Activated naive CD4-positive, alpha-beta T cell treated with anti-CD3 and anti-CD28 coated beads, Interleukin-2, amount 10 ng/mL, durations not matched to agents 7 days and 5 days (primary cell): ENCODE measurements at regions not wholly inside any gene's neighbourhood (a gene's known extent, or its start where the extent isn't known, plus 50 kb on each side); places are given as distances from the start of the nearest gene placed in this dataset.

ENCODE experiments used
- CTCF ChIA-PET: fragments of 350-600 bp; sonication (Branson Sonifier 250); formaldehyde crosslinking; loops from one replicate; lab custom pipeline; 2021; ENCODE audit warnings: antibody characterized with exemption; lab: Charles Lee
- DNase-seq: peaks from one replicate; pipeline ENCODE4 v3.0.0-alpha.2; 2020
- H3K27ac Mint-ChIP-seq: one replicate; pipeline ENCODE4 v1.8.0; 2021; ENCODE audit warnings: mild to moderate bottlenecking, moderate library complexity, mixed read lengths
- H3K27me3 Mint-ChIP-seq: one replicate; pipeline ENCODE4 v1.8.0; 2021; ENCODE audit warnings: mild to moderate bottlenecking, mixed read lengths
- H3K36me3 Mint-ChIP-seq: one replicate; pipeline ENCODE4 v1.8.0; 2021; ENCODE audit warnings: mixed read lengths
- H3K4me1 Mint-ChIP-seq: one replicate; pipeline ENCODE4 v1.8.0; 2021; ENCODE audit warnings: mixed read lengths
- H3K4me3 Mint-ChIP-seq: one replicate; pipeline ENCODE4 v1.8.0; 2021; ENCODE audit warnings: mild to moderate bottlenecking, moderate library complexity, mixed read lengths
- H3K9me3 Mint-ChIP-seq: one replicate; pipeline ENCODE4 v1.8.0; 2021; ENCODE audit warnings: mixed read lengths

DNA sequence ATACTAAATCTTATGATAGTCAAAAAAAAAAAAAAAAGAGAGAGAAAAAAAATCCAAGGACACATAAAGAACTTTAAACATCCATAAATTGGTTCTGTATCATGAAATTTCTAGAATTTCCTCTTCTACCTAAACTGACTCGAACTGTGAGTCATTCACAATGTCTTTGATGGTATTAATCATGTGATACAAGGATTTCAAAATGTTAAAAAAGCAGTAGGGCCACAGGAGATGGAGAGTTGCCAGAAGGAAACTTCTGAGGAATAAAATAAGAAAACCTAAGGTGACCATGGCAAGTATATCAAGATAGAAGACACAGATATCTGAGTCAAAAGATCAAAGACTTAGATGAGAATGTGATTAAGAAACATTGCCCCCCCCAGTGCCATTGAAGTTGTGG is 1320.9 kb upstream of the FLRT2 start:
- Mint-ChIP-seq H3K4me1 (no peaks in the 10 kb centered on the region), H3K9me3 (peaks cover 19% of the 10 kb centered on the region), H3K27me3 (no peaks in the 10 kb centered on the region), H3K27ac (no peak overlapping the region), H3K4me3 (no peak overlapping the region), H3K36me3 (no peaks in the 10 kb centered on the region)
- CTCF ChIA-PET: no interaction called here
- DNase-seq: no peak

DNA sequence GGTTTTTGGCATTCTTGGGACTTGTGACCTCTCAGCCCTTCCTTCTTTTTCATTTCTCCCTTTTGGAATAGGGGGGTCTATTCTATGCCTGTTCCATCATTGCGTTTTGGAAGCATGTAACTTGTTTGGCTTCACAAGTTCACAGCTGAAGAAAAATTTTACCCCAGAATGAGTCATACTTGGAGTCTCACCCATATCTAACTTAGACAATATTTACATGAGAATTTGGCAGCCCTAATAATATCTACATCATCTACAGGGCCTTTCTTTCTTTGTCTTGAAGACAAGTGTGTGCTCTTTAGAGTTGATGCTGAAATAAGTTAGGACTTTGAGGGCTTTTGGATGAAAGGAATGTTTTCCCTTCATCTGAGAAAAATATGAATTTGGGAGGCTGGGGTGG is 1312.9 kb upstream of the FLRT2 start:
- H3K27ac Mint-ChIP-seq: no peak overlapping the region
- H3K9me3 Mint-ChIP-seq: peaks cover 16% of the 10 kb centered on the region
- no peak overlapping the region for H3K4me3 Mint-ChIP-seq
- no peaks in the 10 kb centered on the region for H3K36me3 Mint-ChIP-seq
- no peak for DNase-seq
- no peaks in the 10 kb centered on the region for H3K4me1 Mint-ChIP-seq
- CTCF ChIA-PET: no interaction called here
- H3K27me3 Mint-ChIP-seq: no peaks in the 10 kb centered on the region

DNA sequence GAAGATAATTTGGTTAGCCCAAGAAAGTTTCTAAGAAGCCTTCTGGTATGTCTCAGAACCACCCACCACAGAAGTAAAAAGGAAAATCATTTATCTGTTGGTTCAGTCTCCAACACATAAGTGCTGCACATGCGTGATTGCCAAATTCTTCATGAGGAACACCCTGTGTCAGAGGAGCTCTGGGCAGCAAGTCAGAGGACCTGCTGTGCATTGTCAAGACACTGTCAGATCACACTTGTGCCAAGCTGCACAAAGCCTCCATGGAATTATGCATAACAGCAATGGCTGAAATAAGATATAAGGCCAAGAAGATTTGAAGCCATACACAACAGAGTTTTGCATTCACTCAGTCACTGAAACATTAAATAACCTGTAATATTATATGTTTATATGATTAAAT is 1304.7 kb upstream of the FLRT2 start:
- CTCF ChIA-PET: no interaction called here
- H3K27me3 Mint-ChIP-seq: no peaks in the 10 kb centered on the region
- peaks cover 9% of the 10 kb centered on the region for H3K9me3 Mint-ChIP-seq
- no peaks in the 10 kb centered on the region for H3K36me3 Mint-ChIP-seq
- no peaks in the 10 kb centered on the region for H3K4me1 Mint-ChIP-seq
- H3K4me3 Mint-ChIP-seq: no peak overlapping the region
- H3K27ac Mint-ChIP-seq: no peak overlapping the region
- DNase-seq: no peak

DNA sequence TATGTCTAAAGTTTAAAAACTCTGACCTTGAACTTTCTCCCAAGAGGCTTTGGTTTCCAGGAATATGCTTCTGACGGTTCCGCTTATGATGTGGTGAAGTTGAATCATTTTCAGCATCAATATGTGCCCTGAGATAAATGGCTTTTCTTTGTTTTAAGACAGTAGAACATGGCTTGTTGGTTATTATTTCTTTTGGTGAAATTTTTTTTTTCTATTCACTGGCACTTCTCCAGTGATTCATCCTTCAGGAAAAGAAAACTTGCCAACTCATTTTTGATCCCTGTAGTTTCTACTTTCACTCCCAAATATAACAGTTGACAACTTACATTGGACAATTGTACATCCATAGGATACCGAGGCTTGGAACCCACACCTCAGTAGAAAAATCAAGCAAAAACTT is 1301.2 kb upstream of the FLRT2 start:
- H3K9me3 Mint-ChIP-seq: peaks cover 14% of the 10 kb centered on the region
- no peaks in the 10 kb centered on the region for H3K4me1 Mint-ChIP-seq
- CTCF ChIA-PET: no interaction called here

DNA sequence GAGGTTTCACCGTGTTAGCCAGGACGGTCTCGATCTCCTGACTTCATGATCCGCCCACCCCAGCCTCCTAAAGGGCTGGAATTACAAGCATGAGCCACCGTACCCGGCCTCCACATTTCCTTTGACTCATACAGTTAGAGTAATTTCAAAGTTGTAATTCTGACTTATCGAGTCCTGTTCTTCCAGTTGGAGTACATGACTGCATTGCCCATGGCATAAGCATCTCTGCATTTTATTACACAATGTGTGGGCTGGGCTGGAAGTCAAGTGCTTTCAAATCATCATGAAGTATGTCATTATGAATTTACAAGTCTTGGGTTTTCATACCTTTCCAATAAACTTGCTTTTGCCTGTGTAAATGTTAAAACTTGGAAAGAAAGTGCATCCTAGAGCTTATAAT is 1295.7 kb upstream of the FLRT2 start:
- no peak overlapping the region for H3K27ac Mint-ChIP-seq

More for the DNA sequence above, 1301.2 kb upstream of the FLRT2 start:
- DNase-seq: no peak
- Mint-ChIP-seq H3K27me3 (no peaks in the 10 kb centered on the region), H3K27ac (no peak overlapping the region), H3K4me3 (no peak overlapping the region), H3K36me3 (no peaks in the 10 kb centered on the region)

DNA sequence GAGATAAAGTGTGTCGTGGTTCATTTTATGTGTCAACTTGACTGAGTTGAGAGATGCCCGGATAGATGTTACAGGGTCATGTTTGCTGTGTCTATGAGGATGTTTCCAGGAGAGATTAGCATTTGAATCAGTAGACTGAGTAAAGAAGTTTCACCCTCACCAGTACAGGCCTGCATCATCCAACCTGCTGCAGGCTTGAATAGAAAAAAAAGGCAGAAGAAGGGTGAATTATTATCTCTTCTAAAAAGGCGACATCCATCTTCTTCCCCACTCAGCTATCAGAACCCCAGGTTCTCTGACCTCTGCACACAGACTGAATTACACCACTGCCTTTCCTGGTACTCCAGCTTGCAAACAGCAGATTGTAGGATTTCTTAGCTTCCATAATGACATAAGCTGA is 1293.7 kb upstream of the FLRT2 start:
- Mint-ChIP-seq H3K36me3 (no peaks in the 10 kb centered on the region), H3K4me1 (no peaks in the 10 kb centered on the region), H3K27ac (no peak overlapping the region), H3K4me3 (no peak overlapping the region), H3K27me3 (no peaks in the 10 kb centered on the region), H3K9me3 (peaks cover 7% of the 10 kb centered on the region)
- DNase-seq: no peak
- CTCF ChIA-PET: no interaction called here

More for the DNA sequence above, 1295.7 kb upstream of the FLRT2 start:
- Mint-ChIP-seq H3K9me3 (peaks cover 13% of the 10 kb centered on the region), H3K27me3 (no peaks in the 10 kb centered on the region), H3K4me1 (no peaks in the 10 kb centered on the region), H3K4me3 (no peak overlapping the region), H3K36me3 (no peaks in the 10 kb centered on the region)
- no peak for DNase-seq
- CTCF ChIA-PET: no interaction called here

DNA sequence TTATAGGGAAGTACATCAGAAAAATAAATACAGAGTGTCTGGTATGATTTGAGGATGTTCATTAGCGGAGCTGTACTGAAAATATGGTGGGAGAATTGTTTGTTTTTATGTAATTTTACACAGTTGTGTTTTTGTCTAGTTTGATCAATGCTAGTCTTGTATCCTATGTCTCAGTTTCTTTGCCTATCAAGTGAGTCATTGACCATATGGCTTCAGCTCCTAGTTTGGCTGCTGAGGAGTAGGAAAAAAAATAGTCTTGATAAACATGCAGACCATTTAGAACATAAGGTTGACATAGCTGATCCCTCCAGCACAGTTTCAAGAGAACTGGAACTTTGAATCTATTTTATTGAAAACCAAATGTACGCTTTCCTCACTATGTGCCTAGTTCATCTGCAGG is 1292.1 kb upstream of the FLRT2 start:
- no peak for DNase-seq
- Mint-ChIP-seq H3K27me3 (no peaks in the 10 kb centered on the region), H3K36me3 (no peaks in the 10 kb centered on the region), H3K4me1 (no peaks in the 10 kb centered on the region), H3K9me3 (peaks cover 18% of the 10 kb centered on the region), H3K4me3 (no peak overlapping the region), H3K27ac (no peak overlapping the region)
- CTCF ChIA-PET: no interaction called here

DNA sequence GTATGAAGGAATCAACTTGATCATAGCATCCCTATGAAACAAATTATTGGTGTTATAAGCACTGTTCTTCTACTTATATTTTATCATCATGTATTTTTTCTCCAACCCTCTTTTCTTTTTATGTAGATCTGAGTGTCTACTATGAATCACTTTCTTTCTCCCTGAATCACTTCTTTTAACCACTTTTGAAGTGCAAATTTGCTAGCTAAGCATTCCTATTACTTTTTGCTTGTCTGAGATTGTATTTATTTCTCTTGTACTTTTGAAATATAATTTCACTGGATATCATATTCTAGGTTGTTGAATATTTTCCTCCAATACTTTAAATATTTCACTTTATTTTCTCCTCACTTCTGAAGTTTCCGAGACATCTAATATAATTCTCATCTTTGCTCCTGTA is 1282.3 kb upstream of the FLRT2 start:
- H3K4me3 Mint-ChIP-seq: no peak overlapping the region
- CTCF ChIA-PET: no interaction called here
- H3K4me1 Mint-ChIP-seq: no peaks in the 10 kb centered on the region
- no peak overlapping the region for H3K27ac Mint-ChIP-seq
- H3K27me3 Mint-ChIP-seq: no peaks in the 10 kb centered on the region
- peaks cover 13% of the 10 kb centered on the region for H3K9me3 Mint-ChIP-seq
- no peak for DNase-seq
- no peaks in the 10 kb centered on the region for H3K36me3 Mint-ChIP-seq

DNA sequence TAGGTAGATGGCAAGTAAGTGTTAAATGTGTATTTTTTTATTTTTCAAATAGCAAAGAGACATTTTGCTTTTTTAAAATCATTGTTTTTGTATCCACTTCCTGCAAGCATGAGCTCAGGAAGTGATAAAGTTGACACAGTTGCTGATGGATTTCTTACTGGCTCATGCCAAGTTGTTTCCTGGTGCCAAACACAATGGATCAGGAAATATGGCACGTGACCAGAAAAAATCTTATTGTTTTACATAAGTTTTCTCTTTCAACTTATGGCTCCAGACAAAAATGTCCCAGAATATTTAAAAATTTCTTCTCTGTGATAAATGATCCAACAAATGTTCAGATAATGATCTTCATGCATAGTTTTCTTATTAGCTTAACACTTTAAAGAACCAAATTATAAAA is 1279.1 kb upstream of the FLRT2 start:
- H3K36me3 Mint-ChIP-seq: no peaks in the 10 kb centered on the region
- no peak for DNase-seq
- no peaks in the 10 kb centered on the region for H3K27me3 Mint-ChIP-seq
- peaks cover 7% of the 10 kb centered on the region for H3K9me3 Mint-ChIP-seq
- no peaks in the 10 kb centered on the region for H3K4me1 Mint-ChIP-seq
- H3K4me3 Mint-ChIP-seq: no peak overlapping the region
- H3K27ac Mint-ChIP-seq: no peak overlapping the region
- CTCF ChIA-PET: no interaction called here

DNA sequence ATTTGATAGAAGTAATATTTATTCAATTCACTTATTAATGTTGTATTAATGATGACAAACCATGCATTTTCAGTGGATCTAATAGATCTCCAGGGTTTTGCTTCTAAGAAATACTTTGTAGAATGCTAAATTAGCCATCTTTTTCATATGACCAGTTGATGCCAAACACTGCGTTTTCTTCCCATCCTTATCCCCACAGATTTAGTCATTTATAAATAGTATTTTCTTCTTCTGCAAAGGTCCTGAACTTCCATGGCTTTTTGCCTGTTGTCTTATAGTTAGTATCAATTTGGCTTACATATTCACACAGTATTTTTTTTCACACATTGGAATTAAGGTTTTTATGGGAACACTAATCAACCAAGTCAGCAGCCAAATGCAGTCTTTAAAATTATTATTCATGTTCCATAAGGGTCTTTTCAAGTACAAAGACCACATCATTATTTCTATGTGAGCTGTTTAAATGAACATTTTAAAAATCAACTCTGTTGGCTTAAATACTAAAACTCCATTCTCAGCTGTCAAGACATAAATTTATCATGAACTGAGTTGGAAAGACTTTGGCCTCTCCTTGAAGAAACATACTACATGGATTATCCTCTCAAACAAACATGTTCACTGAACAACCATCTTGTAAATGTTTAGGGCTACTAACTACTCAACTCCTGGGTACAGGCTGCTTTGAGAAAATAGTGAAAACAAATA is 1278.4 kb upstream of the FLRT2 start:
- CTCF ChIA-PET: interaction anchor here (0.9 kb wide), 1 partner anchor 30 kb away, joined by 3 read pairs; no protein-coding TSS in a partner anchor
- Mint-ChIP-seq H3K4me3 (no peak overlapping the region), H3K36me3 (no peaks in the 10 kb centered on the region), H3K27ac (no peak overlapping the region), H3K9me3 (peaks cover 8% of the 10 kb centered on the region), H3K4me1 (no peaks in the 10 kb centered on the region), H3K27me3 (no peaks in the 10 kb centered on the region)
- no peak for DNase-seq

DNA sequence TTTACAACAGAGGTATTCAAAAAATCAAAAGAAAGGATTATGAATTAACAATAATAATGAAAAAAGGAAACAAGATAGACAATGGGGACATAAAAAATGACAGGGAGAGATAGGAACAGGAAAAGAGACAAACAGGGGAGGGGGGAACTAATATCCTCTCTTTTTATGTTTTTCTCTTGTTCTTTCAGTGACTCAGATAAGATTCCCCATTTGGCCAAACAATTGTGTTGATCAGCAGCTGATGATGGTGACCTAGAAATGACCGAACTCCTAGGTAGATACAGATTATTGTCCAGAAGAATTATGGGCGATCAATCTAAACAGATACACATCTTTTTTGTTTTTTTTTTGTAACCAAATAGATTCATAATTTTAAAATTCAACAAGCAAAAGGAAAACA is 1277.2 kb upstream of the FLRT2 start:
- no peak overlapping the region for H3K27ac Mint-ChIP-seq
- no peaks in the 10 kb centered on the region for H3K27me3 Mint-ChIP-seq
- no peak for DNase-seq
- H3K36me3 Mint-ChIP-seq: no peaks in the 10 kb centered on the region
- no peaks in the 10 kb centered on the region for H3K4me1 Mint-ChIP-seq
- CTCF ChIA-PET: interaction anchor here (0.9 kb wide), 1 partner anchor 31 kb away, joined by 3 read pairs; no protein-coding TSS in a partner anchor
- peaks cover 10% of the 10 kb centered on the region for H3K9me3 Mint-ChIP-seq
- no peak overlapping the region for H3K4me3 Mint-ChIP-seq

DNA sequence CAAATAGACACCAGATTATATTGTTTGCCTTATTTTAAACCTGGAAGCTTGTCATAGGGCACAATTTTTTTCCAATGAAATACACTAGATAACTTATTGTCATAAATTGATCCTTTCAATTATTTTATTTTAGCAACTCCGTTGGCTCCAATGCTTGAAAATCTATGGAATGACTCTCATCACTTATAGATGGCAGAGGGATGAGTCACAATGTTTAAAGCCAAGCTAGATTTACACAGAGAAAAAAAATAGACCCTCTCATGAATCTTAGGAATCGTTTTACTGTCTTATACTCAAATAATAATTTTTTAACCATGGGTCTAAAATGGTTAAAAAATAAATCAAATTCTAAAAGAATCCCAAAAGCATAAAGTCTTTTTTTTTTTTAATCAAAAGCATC is 1276.6 kb upstream of the FLRT2 start:
- Mint-ChIP-seq H3K27me3 (no peaks in the 10 kb centered on the region), H3K36me3 (no peaks in the 10 kb centered on the region), H3K27ac (no peak overlapping the region), H3K4me1 (no peaks in the 10 kb centered on the region), H3K9me3 (peaks cover 10% of the 10 kb centered on the region), H3K4me3 (no peak overlapping the region)
- CTCF ChIA-PET: no interaction called here
- DNase-seq: no peak

DNA sequence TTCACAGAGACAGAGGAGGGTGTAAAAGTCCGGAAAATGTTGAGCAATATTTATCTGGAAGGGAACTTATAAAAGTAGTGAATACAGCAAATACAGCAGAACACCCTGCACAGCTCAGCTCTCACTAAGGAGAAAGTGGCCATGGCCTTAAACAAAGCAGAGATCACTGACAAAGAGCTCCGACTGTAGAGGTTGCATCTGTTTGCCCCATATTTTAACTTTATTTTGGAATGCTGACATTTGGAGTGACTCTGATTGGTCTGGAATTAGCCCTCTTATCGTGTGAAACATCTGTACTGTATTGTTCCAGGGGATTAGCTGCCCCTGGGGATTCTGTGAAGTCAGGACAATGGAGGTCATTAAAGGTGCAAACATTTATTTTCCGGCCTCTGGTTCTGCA is 1275.7 kb upstream of the FLRT2 start:
- Mint-ChIP-seq H3K4me3 (no peak overlapping the region), H3K27ac (no peak overlapping the region), H3K4me1 (no peaks in the 10 kb centered on the region), H3K9me3 (peaks cover 13% of the 10 kb centered on the region), H3K36me3 (no peaks in the 10 kb centered on the region), H3K27me3 (no peaks in the 10 kb centered on the region)
- DNase-seq: no peak
- CTCF ChIA-PET: no interaction called here

DNA sequence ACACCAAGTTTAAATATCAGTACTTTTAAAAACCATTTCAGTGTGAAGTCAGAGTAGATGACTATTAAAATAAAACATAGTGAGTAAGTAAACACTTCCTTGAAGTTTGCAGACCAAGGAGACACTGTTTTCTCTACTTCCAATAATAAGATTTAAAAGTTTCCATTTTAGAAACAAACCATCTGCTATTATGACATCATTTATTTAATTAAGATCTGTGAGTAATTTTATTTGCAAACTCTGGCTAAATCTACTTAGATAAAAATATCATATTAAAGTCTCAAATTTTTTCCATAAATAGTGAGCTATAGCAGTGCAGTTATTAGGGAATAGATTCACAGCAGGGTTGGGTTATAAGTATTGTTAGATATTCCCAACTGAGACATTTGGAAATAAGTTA is 1267.0 kb upstream of the FLRT2 start:
- Mint-ChIP-seq H3K4me3 (no peak overlapping the region), H3K9me3 (peaks cover 16% of the 10 kb centered on the region), H3K27me3 (no peaks in the 10 kb centered on the region), H3K27ac (no peak overlapping the region), H3K4me1 (no peaks in the 10 kb centered on the region), H3K36me3 (no peaks in the 10 kb centered on the region)
- CTCF ChIA-PET: interaction anchor here (0.8 kb wide), 1 partner anchor 16 kb away, joined by 4 read pairs; no protein-coding TSS in a partner anchor
- no peak for DNase-seq

DNA sequence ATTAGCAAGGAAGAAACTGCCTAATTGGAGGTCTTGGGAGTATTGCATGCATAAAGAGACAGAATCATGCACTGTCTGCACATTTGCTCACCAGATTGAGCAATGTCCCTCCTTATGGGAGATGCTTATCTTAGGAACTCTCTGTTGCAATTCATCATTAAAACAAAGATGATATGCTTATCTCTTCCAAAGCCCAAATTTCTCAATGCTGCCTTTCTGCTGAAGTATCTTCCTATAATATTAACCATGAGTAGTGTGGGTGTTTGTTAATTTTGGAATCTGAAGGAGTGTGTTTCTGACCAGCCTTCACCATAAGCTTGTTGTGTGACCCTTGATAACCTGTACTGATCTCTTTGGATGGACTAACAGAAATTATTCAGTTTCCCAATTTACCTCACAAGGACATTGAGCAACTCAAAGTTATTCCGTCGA is 1257.6 kb upstream of the FLRT2 start:
- no peaks in the 10 kb centered on the region for H3K27me3 Mint-ChIP-seq
- no peak overlapping the region for H3K27ac Mint-ChIP-seq
- CTCF ChIA-PET: no interaction called here
- H3K9me3 Mint-ChIP-seq: peaks cover 14% of the 10 kb centered on the region
- H3K4me3 Mint-ChIP-seq: no peak overlapping the region
- no peaks in the 10 kb centered on the region for H3K4me1 Mint-ChIP-seq
- DNase-seq: no peak
- no peaks in the 10 kb centered on the region for H3K36me3 Mint-ChIP-seq
